ENCODE measurements at regions not wholly inside any gene's neighbourhood (a gene's known extent, or its start where the extent isn't known, plus 50 kb on each side); places are given as distances from the start of the nearest gene placed in this dataset.
"Not testable (repeated sequence)": the region's sequence is repeated elsewhere in the genome, so short reads cannot be mapped to it uniquely, and the experiment has no call there.

DNA sequence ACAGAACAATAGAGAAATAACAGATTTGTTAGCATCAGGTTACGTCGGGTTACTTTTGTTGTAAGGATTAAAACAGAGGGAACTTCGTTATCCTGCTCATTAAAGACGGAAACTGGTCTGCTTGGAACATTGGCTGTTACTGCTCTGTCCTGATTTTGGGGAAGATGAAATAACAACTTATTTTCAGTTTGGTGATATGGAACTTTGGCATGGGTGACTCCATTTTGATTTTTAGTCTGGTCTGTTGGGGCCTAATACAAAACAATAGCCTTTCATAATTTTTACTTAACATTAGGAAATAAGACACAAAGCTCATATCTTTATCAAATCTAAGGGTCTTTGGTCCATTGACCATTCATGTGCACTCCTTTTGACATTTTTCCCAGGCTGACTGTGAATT is 220.5 kb upstream of the DUSP10 start:
- no peak for DNase-seq (ENCODE audit: low spot score)

DNA sequence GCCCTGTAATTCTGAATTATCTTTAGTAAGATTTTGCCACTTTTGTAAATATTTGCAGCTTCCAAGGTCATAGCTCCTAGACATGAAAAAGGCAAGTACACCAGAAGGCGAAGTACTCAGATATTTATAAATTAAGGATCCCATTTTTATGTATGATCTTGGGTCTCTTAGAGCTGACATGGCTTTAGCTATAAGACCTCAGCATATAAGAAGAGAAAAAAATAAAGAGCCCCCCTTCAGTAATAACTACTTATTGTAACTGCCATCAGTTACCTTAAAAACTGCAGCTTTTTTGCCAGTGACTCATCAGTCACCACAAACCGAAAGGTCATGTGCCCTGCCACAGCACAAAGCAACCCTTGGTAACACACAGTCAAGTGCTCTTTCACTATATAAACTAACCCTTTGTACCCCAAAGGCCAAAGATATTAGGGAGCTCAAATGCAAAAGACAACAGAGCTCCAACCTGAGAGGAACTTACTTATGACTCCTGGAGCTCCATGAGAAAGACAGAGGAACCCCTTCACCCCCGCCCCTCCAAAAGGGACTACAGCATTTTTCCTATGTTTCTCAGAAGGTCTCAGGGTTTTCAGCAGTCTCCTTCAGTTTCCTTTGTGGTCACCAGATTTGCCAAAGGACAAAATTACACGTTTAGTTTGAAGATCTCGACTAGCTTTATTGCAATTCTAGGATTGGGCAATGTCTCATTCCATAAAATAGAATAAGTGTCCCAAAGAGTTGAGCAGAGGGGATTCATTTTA is 219.8 kb upstream of the DUSP10 start:
- DNase-seq (ENCODE audit: low spot score): no peak

DNA sequence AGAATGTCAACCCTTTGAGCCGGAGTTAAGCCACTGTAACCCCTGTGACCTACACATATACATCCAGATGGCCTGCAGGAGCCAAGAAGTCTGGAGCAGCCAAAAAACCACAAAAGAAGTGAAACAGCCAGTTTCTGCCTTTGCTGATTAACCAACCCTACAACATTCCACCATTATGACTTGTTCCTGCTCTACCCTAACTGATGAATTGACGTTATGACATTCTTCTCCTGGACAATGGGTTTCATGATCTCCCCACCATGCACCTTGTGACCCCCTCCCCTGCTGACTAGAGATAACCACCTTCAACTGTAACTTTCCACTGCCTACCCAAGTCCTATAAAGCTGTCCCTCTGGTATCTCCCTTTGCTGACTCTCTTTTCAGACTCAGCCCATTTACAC is 216.3 kb upstream of the DUSP10 start:
- DNase-seq (ENCODE audit: low spot score): not testable (repeated sequence)

DNA sequence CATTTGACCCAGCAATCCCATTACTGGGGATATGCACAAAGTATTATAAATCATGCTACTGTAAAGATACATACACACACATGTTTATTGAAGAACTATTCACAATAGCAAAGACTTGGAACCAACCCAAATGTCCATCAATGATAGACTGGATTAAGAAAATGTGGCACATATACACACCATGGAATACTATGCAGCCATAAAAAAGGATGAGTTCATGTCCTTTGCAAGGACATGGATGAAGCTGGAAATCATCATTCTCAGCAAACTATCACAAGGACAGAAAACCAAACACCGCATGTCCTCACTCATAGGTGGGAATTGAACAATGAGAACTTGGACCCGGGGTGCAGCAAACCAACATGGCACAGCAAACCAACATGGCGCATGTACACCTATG is 215.5 kb upstream of the DUSP10 start:
- not testable (repeated sequence) for DNase-seq (ENCODE audit: low spot score)

DNA sequence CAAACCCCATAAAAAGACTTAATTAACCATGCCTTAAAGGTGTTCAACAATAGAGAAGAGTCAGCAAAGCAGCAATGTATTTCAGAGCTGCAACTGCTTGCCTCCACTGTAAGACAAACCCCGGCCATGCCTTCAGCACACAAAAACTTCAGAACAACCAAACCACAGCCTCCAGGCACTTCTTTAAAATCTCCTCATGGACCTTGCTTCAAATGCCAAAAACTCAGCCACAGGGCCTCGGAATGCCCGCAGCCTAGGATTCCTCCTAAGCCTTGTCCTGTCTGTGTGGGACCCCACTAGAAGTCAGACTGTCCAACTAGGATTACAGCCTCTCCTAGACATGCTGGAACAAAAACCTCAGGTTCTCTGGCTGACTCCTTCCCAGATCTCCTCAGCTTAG is 208.1 kb upstream of the DUSP10 start:
- no peak for DNase-seq (ENCODE audit: low spot score)

DNA sequence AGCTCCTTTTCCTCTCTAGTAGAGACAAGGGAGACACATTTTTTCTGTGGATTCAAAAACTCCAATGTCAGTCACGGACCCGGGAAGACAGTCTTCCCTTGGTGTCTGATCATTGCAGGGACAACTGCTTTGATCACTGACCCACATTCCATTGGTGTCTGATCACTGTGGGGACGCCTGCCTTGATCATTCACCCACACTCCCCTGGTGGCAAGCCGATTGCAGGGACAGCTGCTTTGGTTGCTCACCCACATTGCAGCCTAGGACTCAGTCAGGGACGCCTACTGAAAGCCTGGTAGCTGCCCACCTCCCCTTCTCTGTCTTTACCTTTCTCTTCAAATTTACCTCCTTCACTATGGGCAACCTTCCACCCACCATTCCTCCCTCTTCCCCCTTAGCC is 206.6 kb upstream of the DUSP10 start:
- no peak for DNase-seq (ENCODE audit: low spot score)

DNA sequence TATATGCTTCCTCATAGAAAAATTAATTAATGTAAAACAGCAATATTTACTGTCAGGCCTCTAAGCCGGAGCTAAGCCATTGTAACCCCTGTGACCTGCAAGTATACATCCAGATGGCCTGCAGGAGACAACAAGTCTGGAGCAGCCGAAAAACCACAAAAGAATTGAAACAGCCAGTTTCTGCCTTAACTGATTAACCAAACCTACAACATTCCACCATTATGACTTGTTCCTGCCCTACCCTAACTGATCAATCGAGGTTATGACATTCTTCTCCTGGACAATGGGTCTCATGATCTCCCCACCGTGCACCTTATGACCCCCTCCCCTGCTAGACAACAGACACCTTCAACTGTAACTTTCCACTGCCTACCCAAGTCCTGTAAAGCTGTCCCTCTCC is 205.8 kb upstream of the DUSP10 start:
- no peak for DNase-seq (ENCODE audit: low spot score)

DNA sequence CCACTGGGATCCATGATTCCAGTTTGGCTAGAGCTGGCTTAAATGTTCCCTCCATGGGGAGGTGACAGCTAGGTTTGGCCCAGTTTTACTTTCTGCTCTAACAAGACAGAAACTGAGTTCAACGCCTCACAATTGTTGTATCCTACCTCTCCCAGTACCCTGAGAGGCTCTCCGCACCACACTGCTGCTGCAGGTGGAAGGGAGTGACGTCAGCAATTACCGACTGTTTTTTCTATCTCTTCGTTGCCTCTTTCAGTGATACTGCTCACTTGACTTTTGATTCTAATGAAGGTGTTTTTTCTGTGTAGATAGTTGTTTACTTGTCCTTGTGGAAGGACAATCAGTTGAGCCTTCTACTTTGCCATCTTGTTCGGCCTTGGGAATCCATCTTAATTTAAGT is 204.9 kb upstream of the DUSP10 start:
- DNase-seq (ENCODE audit: low spot score): no peak

DNA sequence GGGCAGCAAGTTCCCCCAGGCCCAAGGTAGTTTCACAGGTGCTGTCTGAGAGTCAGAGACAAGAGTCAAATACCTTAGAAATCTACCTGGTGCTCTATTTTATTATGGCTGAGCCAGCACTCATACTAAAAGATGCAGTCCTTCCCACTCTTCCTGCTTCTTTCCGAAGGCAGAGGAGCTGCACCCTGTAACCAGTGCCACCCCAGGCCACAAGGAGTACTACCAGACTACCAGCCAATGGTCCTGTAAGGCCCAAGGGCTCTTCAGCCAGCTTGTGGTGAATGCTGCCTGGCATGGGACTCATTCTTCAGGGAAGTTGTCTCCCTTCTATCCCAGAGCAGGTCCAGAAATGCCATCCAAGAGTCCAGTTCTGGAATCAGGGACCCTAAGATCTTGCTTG is 203.8 kb upstream of the DUSP10 start:
- DNase-seq (ENCODE audit: low spot score): no peak

DNA sequence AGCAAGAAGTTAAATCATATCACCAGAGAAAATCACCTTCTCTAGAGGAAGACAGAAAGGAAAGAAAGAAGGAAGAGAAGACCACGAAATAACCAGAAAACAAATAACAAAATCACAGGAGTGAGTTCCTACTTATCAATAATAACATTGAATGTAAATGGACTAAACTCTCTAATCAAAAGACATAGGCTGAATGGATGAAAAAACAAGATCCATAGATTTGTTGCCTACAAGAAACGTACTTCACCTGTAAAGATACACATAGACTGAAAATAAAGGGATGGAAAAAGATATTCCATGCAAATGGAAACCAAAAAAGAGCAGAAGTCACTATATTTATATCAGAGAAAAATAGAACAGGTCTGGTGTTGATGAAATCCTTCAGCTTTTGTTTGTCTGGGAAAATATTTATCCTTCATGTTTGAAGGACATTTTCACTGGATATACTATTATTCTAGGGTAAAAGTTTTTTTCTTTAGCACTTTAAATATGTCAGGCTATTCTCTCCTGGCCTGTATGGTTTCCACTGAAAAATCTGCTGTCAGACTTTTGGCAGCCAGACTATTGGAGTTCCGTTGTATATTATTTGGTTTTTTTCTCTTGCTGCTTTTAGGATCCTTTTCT is 202.5 kb upstream of the DUSP10 start:
- no peak for DNase-seq (ENCODE audit: low spot score)

DNA sequence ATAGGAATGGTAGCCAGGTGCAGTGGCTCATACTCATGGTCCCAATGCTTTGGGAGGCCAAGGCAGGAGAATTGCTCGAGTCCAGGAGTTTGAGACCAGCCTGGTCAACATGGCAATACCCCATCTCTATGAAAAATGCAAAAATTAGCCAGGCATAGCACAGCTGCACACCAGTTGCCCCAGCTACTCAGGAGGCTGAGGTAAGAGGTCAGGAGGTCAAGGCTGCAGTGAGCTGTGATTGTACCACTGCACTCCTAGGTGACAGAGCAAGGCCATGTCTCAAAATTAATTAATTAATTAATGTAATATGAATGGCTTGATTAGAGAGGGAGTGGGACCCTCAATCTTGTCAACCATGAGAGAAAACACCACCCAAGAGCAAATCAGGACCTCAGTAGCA is 198.7 kb upstream of the DUSP10 start:
- no peak for DNase-seq (ENCODE audit: low spot score)

DNA sequence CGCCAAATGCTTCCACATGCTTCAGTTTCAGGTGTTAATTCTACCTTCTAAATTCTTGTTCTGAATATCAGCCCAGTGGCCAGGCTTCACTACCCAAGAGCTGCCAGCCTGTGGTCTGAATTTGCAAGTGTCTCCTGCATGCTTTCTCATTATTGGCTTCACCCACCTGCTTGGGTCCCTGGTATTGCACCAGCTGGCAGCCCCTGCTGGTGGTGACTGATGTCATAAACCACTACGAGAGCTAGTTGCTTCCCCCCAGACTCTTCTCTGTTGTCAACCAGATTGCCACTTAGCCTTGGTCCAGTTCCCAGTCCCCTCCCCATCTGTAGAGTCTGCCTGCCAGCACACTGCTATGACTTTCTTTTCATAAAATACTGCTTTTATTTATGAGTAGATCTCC is 197.7 kb upstream of the DUSP10 start:
- no peak for DNase-seq (ENCODE audit: low spot score)

DNA sequence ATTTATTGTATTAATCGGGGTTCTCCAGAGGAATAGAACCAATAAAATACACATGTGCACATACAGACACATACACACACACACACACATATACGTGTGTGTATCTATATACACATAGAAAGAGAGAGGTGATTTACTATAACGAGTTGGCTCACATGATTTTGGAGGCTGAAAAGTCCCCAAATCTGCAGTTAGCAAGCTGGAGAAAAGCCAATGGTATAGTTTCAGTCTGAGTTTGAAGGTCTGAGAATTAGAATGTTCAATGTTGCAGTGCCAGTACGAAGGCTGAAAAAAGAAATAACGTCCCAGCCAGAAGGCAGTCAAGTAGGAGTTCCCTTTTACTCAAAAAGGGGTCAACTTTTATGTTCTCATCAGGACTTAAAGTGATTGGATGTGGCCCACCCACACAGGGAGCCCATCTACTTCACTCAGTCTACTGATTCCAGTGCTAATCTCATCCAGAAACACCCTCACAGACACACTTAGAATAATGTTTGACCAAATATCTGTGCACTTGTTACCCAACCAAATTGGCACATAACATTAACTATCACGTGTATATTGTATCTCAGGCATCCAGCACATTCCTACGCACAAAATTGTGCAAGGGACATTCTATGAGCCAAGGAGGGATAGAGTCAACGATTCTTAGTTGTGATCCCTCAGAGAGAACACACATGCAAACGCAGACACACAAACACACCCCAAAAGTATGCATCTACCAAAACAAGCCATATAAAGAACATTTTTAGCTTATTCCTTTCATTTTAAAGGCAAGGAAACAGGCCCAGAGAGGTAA is 195.5 kb upstream of the DUSP10 start:
- DNase-seq (ENCODE audit: low spot score): no peak

DNA sequence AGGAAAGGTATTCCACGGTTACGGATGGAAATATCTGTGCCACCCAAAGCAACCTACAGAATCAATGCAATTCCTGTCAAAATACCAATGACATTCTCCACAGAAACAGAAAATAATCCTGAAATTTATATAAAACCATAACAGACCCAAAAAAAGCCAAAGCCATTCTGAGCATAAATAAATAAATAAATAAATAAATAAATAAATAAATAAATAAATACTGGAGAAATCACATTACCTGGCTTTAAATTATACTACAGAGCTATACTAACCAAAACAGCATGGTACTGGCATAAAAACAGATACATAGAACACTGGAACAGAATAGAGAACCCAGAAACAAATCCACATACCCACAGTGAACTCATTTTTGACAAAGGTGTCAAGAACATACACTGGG is 191.9 kb upstream of the DUSP10 start:
- DNase-seq (ENCODE audit: low spot score): no peak

DNA sequence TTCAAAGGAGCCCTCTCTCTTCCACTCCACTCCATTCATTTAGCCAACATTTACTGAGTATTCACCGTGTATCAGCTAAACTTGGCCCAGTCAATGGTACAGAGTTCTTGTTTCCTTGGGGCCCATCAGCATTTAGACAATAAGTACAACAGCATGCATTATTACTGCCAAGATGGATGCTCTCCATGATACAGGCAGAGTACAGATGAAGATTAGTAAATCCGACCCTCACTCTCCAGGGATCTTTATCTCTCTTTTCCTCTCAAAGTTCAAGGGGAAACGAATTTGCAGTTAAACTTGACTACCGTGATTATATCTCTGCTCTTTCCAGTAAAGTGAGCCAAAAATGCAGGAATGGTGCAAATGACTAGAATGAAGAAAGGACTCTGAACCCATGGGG is 184.6 kb upstream of the DUSP10 start:
- DNase-seq (ENCODE audit: low spot score): no peak

DNA sequence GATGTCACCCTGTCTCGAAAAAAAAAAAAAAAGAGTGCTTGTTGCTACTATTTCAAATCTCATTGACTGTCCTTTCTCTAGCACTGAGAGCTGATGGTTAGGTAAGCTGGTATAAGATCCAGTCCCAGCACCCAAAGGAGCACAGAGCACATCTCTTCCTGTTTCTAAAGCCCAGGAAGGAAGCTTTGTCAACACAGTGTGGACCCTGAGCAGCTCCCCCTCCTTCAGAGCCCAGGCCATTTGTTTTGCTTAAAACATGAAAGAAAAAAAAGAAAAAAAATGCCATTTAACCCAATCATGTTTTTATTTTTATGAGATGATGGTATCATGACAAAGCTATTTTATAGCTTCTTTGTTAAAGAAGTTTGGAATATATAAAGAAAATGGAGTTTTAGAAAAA is 184.1 kb upstream of the DUSP10 start:
- DNase-seq (ENCODE audit: low spot score): no peak

DNA sequence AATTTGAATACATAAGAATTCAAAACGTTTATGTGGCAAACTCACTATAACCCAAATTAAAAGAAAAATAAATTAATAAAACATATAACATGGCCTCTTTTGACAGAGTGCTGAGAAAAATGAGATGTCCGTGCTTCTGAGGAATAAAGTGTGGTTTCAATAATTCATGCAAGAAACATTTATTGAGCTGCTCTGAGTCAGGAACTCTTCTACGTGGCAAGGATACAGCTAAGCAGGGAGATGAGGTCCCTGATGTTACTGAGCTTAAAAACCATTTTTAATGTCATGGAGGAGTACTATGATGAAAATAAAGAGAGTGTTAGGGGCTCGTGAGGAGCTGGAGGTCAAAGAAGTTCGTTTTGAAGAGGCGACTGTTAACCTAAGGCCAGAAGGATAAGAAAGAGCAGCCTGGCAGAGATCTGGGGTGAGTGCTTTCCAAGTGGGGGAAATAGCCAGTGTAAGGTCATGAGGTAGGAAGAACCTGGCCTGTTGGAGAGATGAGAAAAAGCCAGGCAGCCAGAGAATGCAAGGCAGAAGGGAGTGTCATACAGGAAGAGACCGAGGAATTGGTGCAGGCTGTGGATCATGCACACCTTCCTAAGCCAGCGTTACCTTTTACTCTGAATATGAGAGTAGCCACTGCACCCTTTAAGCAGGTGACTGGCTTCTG is 182.2 kb upstream of the DUSP10 start:
- no peak for DNase-seq (ENCODE audit: low spot score)

DNA sequence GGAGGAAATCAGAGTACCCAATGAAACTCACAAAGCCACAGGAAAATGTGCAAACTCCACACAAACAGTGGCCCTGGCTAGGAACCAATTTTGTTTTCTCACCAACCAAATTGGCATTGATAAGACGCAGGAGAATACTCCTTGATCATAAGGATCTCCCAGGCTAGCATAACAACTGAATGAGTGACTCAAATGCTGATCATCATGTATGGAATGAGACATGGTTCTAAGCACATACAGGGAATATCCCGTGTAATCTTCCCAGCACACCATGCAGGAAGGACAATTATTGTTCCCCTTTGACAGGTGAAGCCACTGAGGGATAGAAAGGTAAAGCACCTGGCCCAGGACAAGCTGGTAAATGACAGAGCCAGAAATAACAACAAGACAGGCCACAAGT is 180.0 kb upstream of the DUSP10 start:
- DNase-seq (ENCODE audit: low spot score): no peak

DNA sequence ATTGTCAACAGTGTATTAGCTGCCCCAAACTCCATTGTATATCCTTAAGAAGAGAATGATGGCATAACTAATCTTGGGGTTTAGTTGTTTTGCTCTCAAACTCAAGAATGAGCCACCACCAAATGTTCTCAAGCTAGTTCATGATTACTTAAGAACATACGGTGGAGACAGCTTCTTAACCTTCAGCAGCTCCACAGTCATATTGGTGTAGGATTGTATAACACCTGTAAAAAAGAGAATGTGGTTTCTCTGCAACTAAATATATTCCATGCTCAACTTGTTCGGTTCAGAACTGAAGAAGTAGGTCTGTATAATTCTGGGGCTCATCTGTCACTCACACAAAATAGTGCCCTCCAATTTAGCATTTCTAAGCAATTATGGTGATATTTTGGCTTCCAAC is 177.9 kb upstream of the DUSP10 start:
- no peak for DNase-seq (ENCODE audit: low spot score)

DNA sequence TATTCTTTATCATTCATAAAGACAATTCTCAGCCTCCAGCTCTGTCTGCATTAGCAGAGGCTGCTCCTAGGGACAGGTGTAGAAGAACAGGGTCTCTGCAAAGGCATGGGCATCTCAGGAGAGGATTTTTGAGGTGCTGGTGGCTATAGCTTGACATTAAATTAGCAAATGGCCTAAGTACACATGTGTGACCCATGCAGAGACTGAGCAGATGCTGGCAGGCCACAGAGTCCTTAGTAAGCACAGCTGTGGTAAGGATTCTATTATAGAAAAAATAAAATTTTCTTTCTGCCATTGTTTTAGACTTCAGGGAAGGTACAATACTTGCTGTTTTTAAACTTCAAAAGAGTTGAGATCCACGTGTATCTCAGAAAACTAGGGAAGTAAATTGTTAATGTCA is 177.5 kb upstream of the DUSP10 start:
- no peak for DNase-seq (ENCODE audit: low spot score)

DNA sequence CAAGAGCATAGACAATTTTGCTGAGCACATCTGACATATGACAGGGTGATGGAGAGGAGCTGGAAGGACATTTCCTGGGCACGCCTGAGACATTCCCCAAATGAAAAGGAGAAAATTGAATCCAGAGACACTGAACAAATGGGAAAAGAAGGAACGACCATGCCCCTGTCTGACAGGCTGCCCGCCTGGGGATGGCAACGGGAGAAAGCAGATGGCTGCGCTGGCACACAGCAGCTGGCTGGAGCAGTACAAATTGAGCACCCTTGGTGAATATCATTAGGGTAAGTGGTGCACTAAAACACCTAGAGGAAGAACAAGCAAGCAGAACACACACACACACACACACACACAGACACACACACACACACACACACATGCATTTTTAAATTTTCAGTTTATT is 174.3 kb upstream of the DUSP10 start:
- DNase-seq (ENCODE audit: low spot score): no peak

DNA sequence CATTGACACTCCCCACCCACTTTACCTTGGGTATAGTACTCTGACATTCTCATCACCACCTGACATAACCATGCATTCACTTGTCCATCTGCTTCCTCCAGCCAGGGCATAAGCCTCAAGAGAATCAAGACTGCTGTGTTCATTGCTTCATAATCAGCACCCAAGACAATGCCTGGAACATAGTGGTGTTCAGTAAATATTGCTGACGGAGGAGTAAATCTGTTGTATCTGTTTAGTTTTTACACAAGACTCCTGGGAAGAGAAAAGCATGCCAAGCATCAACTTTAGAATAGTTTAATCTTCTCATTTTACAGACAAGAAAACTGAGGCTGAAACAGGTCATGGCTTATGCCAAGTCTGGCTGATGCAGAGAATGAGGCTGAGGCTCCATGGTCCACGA is 173.9 kb upstream of the DUSP10 start:
- DNase-seq (ENCODE audit: low spot score): no peak

Data from hematopoietic multipotent progenitor cell treated with erythropoietin and hydrocortisone succinate and interleukin-3 and kit ligand, for 17 days (in vitro differentiated cells).